HG03095 (cell line): ENCODE measurements at regions not wholly inside any gene's neighbourhood (a gene's known extent, or its start where the extent isn't known, plus 50 kb on each side); places are given as distances from the start of the nearest gene placed in this dataset.
"Not testable (repeated sequence)": the region's sequence is repeated elsewhere in the genome, so short reads cannot be mapped to it uniquely, and the experiment has no call there.

Source experiments
- ATAC-seq: cut with Tn5 transposase; IDR thresholded peaks from one replicate; pipeline ENCODE4 v1.9.1; 2021; ENCODE audit warnings: moderate library complexity; ENCODE audit not compliant: unreplicated experiment

- ATAC-seq = no peak
Observed at GRCh38 chrX:23061116-23061515, 61.4 kb downstream of the DDX53 start.

GRCh38 chrX:23062359-23062758, 62.6 kb downstream of the DDX53 start:
- no peak for ATAC-seq

DNA sequence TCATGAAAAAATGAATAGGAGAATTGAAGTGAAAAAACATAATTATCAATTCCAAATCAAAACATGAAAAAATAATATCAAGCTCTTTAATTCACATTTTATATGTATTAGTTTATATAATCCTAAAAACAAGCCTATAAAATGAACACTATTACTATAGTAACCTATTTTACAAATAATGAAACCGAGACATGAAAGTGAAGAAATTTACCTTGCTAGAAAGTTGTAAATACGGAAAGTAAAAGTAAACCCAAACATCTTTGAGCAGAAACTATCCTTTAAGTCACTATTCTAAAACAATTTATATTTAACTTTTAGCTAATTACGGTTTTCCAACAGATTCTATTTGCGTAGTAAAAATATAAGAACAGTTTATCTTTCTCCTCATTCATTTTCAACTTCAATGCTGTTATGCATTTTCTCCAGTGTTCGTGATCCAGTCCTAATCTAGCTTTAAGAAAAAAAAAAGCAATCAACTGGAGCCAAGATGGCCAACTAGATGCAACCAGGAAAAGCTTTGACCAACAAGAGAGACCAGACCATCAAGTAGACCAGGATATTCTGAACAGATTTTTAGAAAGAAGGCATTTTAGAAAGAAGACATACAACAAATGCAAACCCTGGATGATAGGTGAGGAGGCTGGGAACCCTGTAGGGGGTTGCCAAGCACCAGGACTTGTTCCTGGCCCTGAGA, 67.0 kb downstream of the DDX53 start:
- peak; percentile 80 for ATAC-seq

- ATAC-seq = not testable (repeated sequence)
Observed at GRCh38 chrX:23075461-23075860, 75.7 kb downstream of the DDX53 start.

DNA sequence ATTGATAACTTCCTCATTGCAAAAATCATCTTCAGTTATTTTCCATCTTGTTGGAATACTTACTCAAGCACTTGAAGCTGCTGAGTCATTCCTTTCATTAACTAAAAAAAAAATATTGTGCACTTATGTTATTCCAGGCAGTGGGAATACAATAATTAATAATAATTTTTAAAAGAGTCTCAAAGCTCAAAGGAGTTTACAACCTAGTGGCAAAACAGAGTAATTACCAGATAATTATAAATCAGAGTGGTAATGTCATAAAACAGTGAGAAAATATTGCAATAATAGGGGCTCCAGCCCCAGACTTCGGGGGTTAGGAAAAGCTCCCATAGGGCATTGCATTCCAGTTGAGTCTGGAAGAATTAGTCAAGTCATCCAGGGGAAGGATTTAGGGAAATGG, 79.6 kb downstream of the DDX53 start:
- no peak for ATAC-seq

DNA sequence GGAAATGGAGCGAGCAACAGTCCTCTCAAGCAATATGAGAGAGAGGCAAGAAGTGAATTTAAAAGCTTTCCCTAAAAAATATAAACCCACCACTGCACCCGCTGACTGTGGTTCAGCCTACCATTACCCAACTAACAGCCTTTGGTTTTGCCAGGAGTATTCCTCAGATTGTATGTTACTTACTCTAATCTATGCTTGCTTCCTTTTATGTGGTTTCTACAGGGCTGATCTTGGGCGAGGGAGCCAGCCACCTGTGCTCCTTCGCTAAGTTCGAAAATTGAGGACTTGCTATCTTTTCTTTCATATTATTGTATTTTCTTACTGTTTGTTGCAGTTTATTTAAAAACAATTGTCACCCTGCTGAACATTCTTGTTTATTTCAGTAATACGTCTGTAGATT, 101.1 kb downstream of the DDX53 start:
- ATAC-seq = no peak

- ATAC-seq = no peak
Observed at GRCh38 chrX:23103546-23103945, 103.8 kb downstream of the DDX53 start.

DNA sequence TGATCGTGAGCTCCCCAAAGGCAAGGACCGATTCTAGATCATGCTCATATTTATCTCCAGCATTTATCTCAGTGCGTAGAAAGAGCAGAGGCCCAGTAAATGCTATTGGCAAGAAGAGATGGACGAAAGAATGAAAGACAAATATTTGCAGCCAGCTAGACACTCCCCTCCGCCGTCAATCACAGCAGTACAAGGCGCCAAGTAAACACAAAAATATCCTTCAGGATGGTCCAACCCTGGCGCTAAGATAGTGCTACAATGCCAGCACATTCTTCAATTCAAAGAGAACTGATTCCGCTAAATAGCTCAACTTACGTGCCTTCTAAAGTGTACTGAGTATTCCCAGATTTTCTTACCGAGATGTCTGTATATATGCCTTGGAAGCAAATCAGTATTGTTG, 114.5 kb downstream of the DDX53 start:
- no peak for ATAC-seq

- ATAC-seq = no peak
Observed at GRCh38 chrX:23115651-23116050, 115.9 kb downstream of the DDX53 start.

- no peak for ATAC-seq
Observed at GRCh38 chrX:23118163-23118562, 118.4 kb downstream of the DDX53 start.

DNA sequence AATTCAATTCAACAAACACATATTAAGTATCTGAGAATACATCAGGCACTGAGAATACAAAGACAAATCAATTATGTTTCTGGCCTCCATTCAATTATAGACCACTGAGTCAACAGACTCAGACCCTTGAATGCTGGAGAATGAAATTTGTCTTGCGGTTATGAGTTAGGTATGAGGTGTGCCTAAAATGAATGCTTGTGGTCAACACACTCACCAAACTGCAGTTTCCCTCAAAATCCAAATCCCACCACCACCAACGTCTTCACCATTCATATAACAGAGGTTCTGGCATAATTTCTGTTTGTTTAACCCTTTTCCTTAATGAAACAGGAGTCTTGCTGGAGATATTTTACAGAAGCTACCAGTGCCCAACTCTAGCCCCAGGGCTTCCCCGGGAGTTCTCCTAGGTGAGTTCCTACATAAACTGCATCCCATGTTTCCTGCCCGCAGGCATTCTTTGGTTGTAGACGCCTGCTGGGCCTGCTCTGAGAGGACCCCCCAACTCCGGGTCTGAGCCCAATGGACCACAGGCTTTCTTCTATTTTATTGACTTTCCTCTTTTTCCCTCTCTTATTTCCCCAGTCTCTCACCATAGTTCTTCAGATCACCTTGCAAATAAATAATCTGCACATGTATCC, 119.2 kb downstream of the DDX53 start:
- ATAC-seq = no peak

DNA sequence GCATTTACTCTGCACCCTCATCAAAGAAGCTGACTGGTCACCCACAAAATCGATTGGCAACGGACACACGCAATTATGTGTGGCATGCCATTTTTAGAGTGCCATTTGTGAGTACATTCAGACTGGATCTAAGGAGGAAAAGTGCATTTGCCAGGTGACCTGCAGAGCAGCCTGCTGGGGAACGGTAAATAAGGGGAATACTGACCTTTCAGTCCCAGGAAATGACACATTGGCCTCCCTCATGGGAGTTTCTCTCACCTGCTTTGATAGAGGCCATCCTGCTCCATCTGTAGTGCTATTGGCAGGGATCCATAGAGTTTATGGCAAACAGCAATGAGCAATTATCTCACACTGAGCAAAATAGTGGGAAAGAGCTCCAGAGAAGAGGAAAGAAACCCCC, 127.8 kb downstream of the DDX53 start:
- no peak for ATAC-seq

DNA sequence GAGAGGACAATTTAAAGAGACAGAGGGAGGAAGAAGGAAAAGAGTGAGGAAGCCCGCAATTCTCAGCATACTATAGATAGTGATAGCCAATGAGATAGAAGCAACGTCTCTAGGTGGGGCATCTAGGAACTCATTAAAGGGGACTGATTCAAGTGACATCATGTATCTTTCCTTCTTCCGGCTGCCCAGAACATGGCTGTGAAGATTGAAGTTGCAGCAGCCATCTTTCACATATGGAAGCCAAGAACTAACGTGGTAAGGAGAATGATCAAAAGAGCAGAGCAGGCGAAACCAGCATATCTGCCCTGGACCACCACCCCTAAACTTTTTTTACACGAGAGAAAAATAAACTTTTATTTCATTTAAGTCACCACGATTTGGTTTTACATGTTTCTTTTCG, 133.8 kb downstream of the DDX53 start:
- no peak for ATAC-seq

DNA sequence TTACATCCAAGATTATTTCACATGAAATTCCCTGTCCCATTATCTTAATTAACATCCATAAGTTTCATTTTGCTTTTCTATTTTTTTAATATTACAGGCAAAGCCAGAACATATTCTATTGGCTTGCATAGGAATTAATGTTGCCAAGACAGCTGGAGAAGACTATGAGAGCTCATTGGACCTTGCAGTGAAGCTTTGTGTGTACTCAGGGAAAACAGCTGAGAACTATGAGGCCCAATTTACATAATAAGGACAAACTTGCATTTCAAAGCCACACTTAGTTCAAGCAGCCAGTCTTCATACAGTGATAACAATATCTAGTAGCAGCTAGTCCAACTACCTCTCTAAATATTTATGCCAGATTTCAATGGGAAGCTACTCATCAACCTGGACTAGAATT, 134.4 kb downstream of the DDX53 start:
- no peak for ATAC-seq

- ATAC-seq = no peak
Observed at GRCh38 chrX:23136816-23137215, 137.1 kb downstream of the DDX53 start.

DNA sequence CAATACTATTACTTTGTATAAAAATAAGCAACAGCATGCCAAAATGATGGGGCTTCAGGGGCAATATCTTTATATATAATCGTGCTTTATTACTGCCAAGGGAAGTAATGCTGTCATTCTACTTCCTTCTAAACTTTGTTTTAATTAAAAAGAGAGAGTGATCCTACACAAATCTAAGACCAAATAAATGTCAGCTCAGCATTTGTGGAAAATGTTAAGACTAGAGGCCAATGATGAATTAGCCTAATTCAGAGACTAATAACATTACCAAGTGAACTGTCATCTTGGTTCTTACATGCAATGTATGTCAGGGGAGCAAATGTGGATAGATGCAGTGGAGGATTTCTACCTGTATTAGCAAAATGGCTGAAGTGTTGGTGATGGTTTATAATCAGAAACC, 166.4 kb upstream of the PTCHD1 start:
- no peak for ATAC-seq

DNA sequence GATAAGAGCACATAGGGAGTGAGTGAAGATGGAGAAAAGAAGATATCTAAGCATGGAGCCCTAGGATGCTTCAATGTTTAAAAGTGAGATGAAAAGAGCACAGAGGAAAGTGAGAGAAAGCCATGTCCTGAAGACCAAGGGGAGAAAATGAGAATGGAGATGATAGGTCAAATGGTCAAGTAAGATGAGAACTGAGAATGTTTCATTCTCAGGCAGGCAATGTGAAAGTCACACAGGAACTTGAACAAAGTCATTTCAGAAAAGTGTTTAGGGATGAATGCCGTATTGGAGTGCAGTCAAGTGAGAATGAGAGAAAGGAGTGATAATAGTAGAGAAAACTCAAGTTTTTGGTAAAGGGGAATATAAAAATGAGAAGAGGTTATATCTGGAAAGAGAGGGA, 148.7 kb upstream of the PTCHD1 start:
- no peak for ATAC-seq

DNA sequence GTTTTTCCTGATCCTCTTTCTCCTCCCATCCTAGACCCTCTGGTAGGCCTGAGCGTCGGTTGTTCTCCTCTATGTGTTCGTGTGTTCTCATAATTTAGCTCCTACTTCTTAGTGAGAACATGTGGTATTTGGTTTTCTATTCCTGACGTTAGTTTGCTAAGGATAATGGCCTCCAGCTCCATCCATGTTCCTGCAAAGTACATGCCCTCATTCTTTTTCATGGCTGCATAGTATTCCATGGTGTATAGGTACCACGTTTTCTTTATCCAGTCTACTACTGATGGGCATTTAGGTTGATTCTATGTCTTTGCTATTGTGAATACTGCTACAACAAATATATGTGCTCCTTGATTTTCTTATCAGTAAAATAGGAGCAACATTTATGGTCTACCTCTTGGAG, 146.8 kb upstream of the PTCHD1 start:
- ATAC-seq = no peak

GRCh38 chrX:23194885-23195554, 139.6 kb upstream of the PTCHD1 start:
- ATAC-seq = no peak

- no peak for ATAC-seq
Observed at GRCh38 chrX:23195761-23196160, 138.9 kb upstream of the PTCHD1 start.

DNA sequence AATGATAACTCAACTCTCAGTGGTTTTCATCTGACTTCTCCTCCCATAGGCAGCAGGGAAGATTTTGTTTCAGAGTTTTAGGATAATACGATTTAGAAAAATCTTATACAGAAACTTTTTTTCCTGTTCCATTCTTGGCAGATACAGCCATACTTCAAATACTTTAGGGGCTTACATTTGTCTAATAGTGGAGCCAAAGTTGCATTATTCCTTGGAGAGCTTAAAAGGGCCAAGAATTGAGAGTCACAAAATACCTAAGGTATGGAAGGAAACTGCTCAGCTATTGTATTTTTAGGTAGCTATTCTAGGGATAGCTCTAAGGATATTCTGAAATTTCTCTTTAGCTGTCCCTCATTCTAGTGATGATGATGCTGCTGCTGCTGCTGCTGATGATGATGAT, 132.9 kb upstream of the PTCHD1 start:
- no peak for ATAC-seq

- no peak for ATAC-seq
Observed at GRCh38 chrX:23202326-23202725, 132.3 kb upstream of the PTCHD1 start.
